ENCODE measurements at regions not wholly inside any gene's neighbourhood (a gene's known extent, or its start where the extent isn't known, plus 50 kb on each side); places are given as distances from the start of the nearest gene placed in this dataset.
"Not testable (repeated sequence)": the region's sequence is repeated elsewhere in the genome, so short reads cannot be mapped to it uniquely, and the experiment has no call there.

GRCh38 chr9:107577140-107577776 is 87.7 kb upstream of the KLF4 start:
- Mint-ChIP-seq H3K4me1 (ENCODE audit: low read depth) (no peaks in the 10 kb centered on the region), H3K27ac (no peak overlapping the region), H3K27me3 (ENCODE audit: low read depth) (no peaks in the 10 kb centered on the region), H3K4me3 (no peak overlapping the region), H3K9me3 (no peaks in the 10 kb centered on the region), H3K36me3 (ENCODE audit: low read depth) (no peaks in the 10 kb centered on the region)

- H3K4me3 Mint-ChIP-seq, result no peak overlapping the region
- H3K27me3 Mint-ChIP-seq (ENCODE audit: low read depth), result no peaks in the 10 kb centered on the region
- no peaks in the 10 kb centered on the region for H3K36me3 Mint-ChIP-seq (ENCODE audit: low read depth)
- no peak overlapping the region for H3K27ac Mint-ChIP-seq
- no peaks in the 10 kb centered on the region for H3K4me1 Mint-ChIP-seq (ENCODE audit: low read depth)
- no peaks in the 10 kb centered on the region for H3K9me3 Mint-ChIP-seq
Measured at GRCh38 chr9:107571148-107571547, 81.6 kb upstream of the KLF4 start.

DNA sequence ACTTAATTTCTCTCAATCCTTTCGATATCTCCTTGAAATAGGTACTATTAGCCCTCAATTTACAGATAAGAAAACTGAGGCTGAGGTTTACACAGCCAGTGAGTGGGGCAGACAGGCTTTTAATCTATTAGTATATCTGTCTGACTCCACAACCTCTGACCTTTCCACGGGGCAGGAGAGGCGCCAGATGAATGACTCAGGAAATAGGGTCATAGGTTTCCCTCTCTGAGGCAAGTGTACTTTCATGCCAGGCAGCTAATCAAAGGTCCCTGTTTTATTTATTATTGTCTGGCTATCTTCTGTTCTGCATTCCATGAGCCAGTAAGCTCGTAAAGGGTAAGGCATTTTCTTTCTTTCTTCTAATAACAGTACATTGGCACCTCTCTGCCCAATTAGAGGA is 79.6 kb upstream of the KLF4 start:
- no peak overlapping the region for H3K27ac Mint-ChIP-seq
- H3K4me3 Mint-ChIP-seq, result no peak overlapping the region
- H3K9me3 Mint-ChIP-seq, result no peaks in the 10 kb centered on the region
- H3K4me1 Mint-ChIP-seq (ENCODE audit: low read depth), result no peaks in the 10 kb centered on the region
- H3K27me3 Mint-ChIP-seq (ENCODE audit: low read depth), result no peaks in the 10 kb centered on the region
- no peaks in the 10 kb centered on the region for H3K36me3 Mint-ChIP-seq (ENCODE audit: low read depth)

DNA sequence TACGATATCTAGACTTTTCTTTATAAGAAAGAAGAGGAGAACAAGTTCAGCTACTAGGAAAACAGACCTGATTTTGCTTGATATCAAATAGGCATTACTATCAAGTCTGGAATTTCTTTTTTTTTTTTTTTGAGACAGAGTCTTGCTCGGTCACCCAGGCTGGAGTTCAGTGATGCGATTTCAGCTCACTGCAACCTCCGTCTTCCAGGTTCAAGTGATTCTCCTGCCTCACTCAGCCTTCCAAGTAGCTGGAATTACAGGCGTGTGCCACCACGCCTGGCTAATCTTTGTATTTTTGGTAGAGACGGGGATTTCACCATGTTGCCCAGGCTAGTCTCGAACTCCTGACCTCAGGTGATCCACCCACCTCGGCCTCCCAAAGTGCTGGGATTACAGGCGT is 78.8 kb upstream of the KLF4 start:
- not testable (repeated sequence) for H3K4me1 Mint-ChIP-seq (ENCODE audit: low read depth); H3K36me3 Mint-ChIP-seq (ENCODE audit: low read depth); H3K27ac Mint-ChIP-seq; H3K9me3 Mint-ChIP-seq; H3K27me3 Mint-ChIP-seq (ENCODE audit: low read depth); H3K4me3 Mint-ChIP-seq

DNA sequence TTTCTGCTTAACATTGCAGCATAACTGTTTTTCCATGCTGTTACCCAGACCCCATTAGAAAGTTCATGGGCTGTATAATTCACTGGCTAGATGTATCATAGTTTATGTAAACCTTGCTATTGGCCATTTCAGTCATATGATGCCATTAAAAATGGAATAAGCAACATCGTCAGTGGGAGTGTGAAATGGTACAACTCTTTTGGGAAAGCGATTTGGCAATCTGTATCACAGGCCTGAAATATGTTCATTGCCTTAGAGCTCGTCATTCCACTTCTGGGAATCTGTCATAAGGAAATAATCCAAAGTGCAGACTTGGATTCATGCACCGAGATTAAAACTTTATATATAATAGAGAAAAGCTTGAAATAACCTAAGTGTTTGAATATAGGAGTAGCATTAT is 77.9 kb upstream of the KLF4 start:
- Mint-ChIP-seq H3K36me3 (ENCODE audit: low read depth) (no peaks in the 10 kb centered on the region), H3K27me3 (ENCODE audit: low read depth) (no peaks in the 10 kb centered on the region), H3K4me3 (no peak overlapping the region), H3K4me1 (ENCODE audit: low read depth) (no peaks in the 10 kb centered on the region), H3K27ac (no peak overlapping the region), H3K9me3 (no peaks in the 10 kb centered on the region)

DNA sequence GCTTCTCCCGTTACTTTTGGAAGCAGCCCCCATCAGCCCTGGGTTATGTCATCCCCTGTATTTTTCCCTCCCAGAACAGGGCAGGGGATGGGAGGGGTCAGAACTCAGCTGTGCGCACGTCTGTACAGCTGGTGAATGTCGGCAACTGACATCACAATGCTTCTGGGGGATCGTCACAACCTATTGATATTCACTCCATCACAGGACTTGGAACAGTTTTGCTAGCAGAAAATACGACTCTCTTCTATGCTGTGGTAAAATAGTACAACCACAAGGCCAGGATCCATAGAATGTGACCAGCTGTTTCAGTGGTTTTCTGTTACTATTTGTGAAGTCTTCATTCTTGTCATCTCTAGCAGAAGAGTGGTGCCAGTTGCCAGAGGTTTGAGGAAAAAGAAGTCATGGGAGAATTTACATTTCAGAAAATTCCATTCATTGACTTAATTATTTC is 77.1 kb upstream of the KLF4 start:
- Mint-ChIP-seq H3K4me1 (ENCODE audit: low read depth) (no peaks in the 10 kb centered on the region), H3K27me3 (ENCODE audit: low read depth) (no peaks in the 10 kb centered on the region), H3K9me3 (no peaks in the 10 kb centered on the region), H3K36me3 (ENCODE audit: low read depth) (no peaks in the 10 kb centered on the region), H3K27ac (no peak overlapping the region), H3K4me3 (no peak overlapping the region)

- no peaks in the 10 kb centered on the region for H3K36me3 Mint-ChIP-seq (ENCODE audit: low read depth)
- no peaks in the 10 kb centered on the region for H3K4me1 Mint-ChIP-seq (ENCODE audit: low read depth)
- H3K4me3 Mint-ChIP-seq, result no peak overlapping the region
- H3K27ac Mint-ChIP-seq, result no peak overlapping the region
- H3K27me3 Mint-ChIP-seq (ENCODE audit: low read depth), result no peaks in the 10 kb centered on the region
- H3K9me3 Mint-ChIP-seq, result no peaks in the 10 kb centered on the region
Measured at GRCh38 chr9:107562798-107563197, 73.2 kb upstream of the KLF4 start.

DNA sequence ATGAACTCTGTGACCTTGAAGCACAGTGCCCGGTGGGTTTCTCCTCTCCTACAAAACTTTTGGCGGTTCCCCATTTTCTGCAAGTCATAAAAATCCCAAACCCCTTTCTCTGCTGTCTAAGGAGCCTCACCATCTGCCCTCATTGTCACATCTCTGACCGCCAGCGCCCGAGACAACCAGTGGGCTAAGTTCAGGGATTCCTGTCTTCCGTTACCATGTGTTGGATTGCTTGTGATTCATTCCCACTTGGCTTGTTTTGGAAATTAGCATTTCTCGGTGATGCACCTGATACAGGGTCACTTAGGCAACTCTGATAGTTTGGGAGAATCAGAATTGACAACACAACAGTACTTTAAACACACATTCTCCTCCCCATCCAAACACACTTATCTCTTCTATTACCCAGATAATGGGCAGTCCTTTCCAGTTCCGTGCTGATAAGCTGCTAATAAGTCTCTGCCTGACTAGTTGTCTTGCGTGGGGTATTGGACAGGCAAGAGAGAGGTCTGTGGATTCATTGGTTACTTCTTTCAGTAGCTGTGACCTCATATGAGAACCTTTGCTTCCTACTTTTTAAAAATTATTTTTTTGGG is 70.0 kb upstream of the KLF4 start:
- no peaks in the 10 kb centered on the region for H3K36me3 Mint-ChIP-seq (ENCODE audit: low read depth)

DNA sequence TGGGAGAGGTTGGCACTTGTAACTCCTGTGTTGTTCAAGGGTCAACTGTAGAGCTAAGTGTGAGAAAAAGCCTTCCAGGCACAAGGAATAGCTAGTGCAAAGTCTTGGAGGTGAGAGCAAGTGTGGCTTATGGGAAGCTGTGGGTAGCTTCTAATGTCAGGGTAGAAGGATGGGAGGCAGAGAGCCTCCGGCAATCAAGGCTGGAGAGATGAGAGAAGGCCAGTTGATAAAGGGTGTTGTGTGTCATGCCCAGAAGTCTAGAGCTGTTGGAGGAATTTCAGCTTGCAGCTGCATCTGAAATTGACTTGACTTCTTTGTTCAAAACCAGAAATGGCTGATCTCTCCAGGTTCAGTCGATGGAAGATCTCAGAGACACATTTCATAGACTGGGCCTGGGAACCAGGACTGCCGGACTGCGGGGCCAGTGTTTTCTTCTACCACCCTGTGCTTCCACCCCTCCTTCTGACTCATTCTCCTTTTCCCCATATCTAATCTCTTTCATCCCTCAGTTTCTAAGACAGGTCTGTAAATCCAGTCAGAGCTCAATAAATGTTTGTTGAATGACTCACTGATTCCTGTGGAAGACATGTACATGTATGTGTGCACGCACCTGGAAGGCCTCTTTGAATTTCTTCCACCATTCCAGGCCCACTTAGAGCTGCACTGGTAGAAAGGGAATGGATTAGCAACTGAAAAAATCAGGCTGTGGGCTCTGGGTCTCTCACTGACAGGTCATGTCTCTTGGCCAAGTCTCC is 67.8 kb upstream of the KLF4 start:
- H3K4me3 Mint-ChIP-seq, result no peak overlapping the region
- no peaks in the 10 kb centered on the region for H3K9me3 Mint-ChIP-seq
- no peak overlapping the region for H3K27ac Mint-ChIP-seq

More for the DNA sequence above, 70.0 kb upstream of the KLF4 start:
- H3K9me3 Mint-ChIP-seq, result no peaks in the 10 kb centered on the region
- no peaks in the 10 kb centered on the region for H3K27me3 Mint-ChIP-seq (ENCODE audit: low read depth)
- no peak overlapping the region for H3K4me3 Mint-ChIP-seq
- H3K27ac Mint-ChIP-seq, result no peak overlapping the region
- no peaks in the 10 kb centered on the region for H3K4me1 Mint-ChIP-seq (ENCODE audit: low read depth)

DNA sequence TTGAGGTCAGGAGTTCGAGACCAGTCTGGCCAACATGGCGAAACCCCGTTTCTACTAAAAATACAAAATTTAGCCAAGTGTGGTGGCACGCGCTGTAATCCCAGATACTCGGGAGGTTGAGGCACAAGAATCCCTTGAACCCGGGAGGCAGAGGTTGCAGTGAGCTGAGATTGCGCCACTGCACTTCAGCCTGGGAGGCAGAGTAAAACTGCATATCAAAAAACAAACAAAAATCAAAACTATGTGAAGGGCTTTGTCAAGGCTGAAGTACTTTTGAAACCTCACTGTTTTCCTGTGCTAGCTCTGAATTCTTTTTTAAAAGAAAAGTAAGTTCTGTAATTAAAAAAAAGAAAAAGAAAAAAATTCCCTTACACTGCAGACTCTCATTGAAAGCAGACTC is 65.1 kb upstream of the KLF4 start:
- H3K4me3 Mint-ChIP-seq, result no peak overlapping the region
- no peaks in the 10 kb centered on the region for H3K36me3 Mint-ChIP-seq (ENCODE audit: low read depth)
- H3K27me3 Mint-ChIP-seq (ENCODE audit: low read depth), result no peaks in the 10 kb centered on the region
- H3K27ac Mint-ChIP-seq, result no peak overlapping the region
- no peaks in the 10 kb centered on the region for H3K4me1 Mint-ChIP-seq (ENCODE audit: low read depth)
- H3K9me3 Mint-ChIP-seq, result no peaks in the 10 kb centered on the region

More for the DNA sequence above, 67.8 kb upstream of the KLF4 start:
- no peaks in the 10 kb centered on the region for H3K27me3 Mint-ChIP-seq (ENCODE audit: low read depth)
- H3K36me3 Mint-ChIP-seq (ENCODE audit: low read depth), result no peaks in the 10 kb centered on the region
- no peaks in the 10 kb centered on the region for H3K4me1 Mint-ChIP-seq (ENCODE audit: low read depth)

- no peak overlapping the region for H3K27ac Mint-ChIP-seq
Measured at GRCh38 chr9:107548298-107549142, 59.0 kb upstream of the KLF4 start.

DNA sequence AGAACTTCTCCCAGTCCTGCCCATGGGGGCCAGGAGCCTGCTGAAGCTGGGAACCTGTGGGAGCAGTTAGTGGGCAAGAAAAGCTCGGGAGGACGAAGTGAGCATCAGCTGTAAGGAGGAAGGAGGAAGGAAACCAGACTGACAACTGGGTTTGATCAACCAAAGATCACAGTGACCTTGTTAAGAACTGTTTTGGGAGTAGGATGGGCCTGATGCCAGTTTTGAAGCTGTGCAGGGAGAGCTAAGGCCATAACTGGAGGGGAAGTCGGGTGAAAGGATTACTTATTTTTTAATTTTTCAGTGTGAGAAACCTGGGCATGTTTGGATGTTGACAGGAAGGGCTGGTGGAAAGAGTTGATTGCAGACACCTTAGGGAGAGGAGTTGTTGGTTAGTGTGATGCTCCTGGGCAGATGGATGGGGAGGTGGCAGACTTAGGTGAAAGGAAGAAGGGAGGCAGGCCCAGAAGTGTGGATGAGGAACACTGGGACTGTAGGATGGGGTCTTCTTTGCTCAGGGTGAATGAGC is 58.3 kb upstream of the KLF4 start:
- Mint-ChIP-seq H3K4me1 (ENCODE audit: low read depth) (no peaks in the 10 kb centered on the region), H3K9me3 (no peaks in the 10 kb centered on the region), H3K36me3 (ENCODE audit: low read depth) (no peaks in the 10 kb centered on the region), H3K4me3 (no peak overlapping the region), H3K27me3 (ENCODE audit: low read depth) (no peaks in the 10 kb centered on the region), H3K27ac (no peak overlapping the region)

More at GRCh38 chr9:107548298-107549142, 59.0 kb upstream of the KLF4 start:
- no peaks in the 10 kb centered on the region for H3K4me1 Mint-ChIP-seq (ENCODE audit: low read depth)
- H3K4me3 Mint-ChIP-seq, result no peak overlapping the region
- no peaks in the 10 kb centered on the region for H3K27me3 Mint-ChIP-seq (ENCODE audit: low read depth)
- H3K36me3 Mint-ChIP-seq (ENCODE audit: low read depth), result no peaks in the 10 kb centered on the region
- H3K9me3 Mint-ChIP-seq, result no peaks in the 10 kb centered on the region

- no peaks in the 10 kb centered on the region for H3K27me3 Mint-ChIP-seq (ENCODE audit: low read depth)
- H3K9me3 Mint-ChIP-seq, result no peaks in the 10 kb centered on the region
- H3K4me3 Mint-ChIP-seq, result no peak overlapping the region
- H3K27ac Mint-ChIP-seq, result no peak overlapping the region
- H3K36me3 Mint-ChIP-seq (ENCODE audit: low read depth), result no peaks in the 10 kb centered on the region
- no peaks in the 10 kb centered on the region for H3K4me1 Mint-ChIP-seq (ENCODE audit: low read depth)
Measured at GRCh38 chr9:107547303-107547702, 57.7 kb upstream of the KLF4 start.

- no peaks in the 10 kb centered on the region for H3K27me3 Mint-ChIP-seq (ENCODE audit: low read depth)
- no peaks in the 10 kb centered on the region for H3K36me3 Mint-ChIP-seq (ENCODE audit: low read depth)
- H3K4me1 Mint-ChIP-seq (ENCODE audit: low read depth), result no peaks in the 10 kb centered on the region
- H3K27ac Mint-ChIP-seq, result no peak overlapping the region
- no peaks in the 10 kb centered on the region for H3K9me3 Mint-ChIP-seq
- H3K4me3 Mint-ChIP-seq, result no peak overlapping the region
Measured at GRCh38 chr9:107546859-107547258, 57.3 kb upstream of the KLF4 start.
